Progenitor cell of endocrine pancreas (in vitro differentiated cells): ENCODE measurements at regions not wholly inside any gene's neighbourhood (a gene's known extent, or its start where the extent isn't known, plus 50 kb on each side); places are given as distances from the start of the nearest gene placed in this dataset.

ENCODE experiments used
- DNase-seq: peaks from one replicate; pipeline ENCODE4 v3.0.0; 2021; ENCODE audit warnings: low spot score; ENCODE audit not compliant: unreplicated experiment
- H3K27ac Mint-ChIP-seq: 2 replicates; pipeline ENCODE4 v1.8.0; 2021; ENCODE audit warnings: mild to moderate bottlenecking, moderate library complexity, mixed read lengths
- H3K27me3 Mint-ChIP-seq: 2 replicates; pipeline ENCODE4 v1.8.0; 2021; ENCODE audit warnings: mixed read lengths
- H3K36me3 Mint-ChIP-seq: 2 replicates; pipeline ENCODE4 v1.8.0; 2022; ENCODE audit warnings: mixed read lengths; ENCODE audit not compliant: insufficient read depth
- H3K4me1 Mint-ChIP-seq: 2 replicates; pipeline ENCODE4 v1.8.0; 2021; ENCODE audit warnings: low read depth, mixed read lengths
- H3K4me3 Mint-ChIP-seq: 2 replicates; pipeline ENCODE4 v1.8.0; 2021; ENCODE audit warnings: low read depth, mild to moderate bottlenecking, moderate library complexity, mixed read lengths
- H3K9me3 Mint-ChIP-seq: 2 replicates; pipeline ENCODE4 v1.8.0; 2021; ENCODE audit warnings: low read depth, mixed read lengths
- CTCF ChIP-seq: fragments of 200-600 bp; sonication (generic); IDR thresholded peaks from one replicate; pipeline ENCODE4 v1.5.0; 2021; ENCODE audit warnings: antibody characterized with exemption, mild to moderate bottlenecking; ENCODE audit not compliant: unreplicated experiment

- no peaks in the 10 kb centered on the region for H3K27me3 Mint-ChIP-seq
- H3K4me3 Mint-ChIP-seq: no peak overlapping the region
These were observed 63.5 kb upstream of the ASCC3 start for GRCh38 chr6:100944644-100945043.

GRCh38 chr6:100946021-100946540, 65.0 kb upstream of the ASCC3 start:
- TF ChIP-seq CTCF: no peak
- peaks cover 2% of the 10 kb centered on the region for H3K36me3 Mint-ChIP-seq
- H3K27me3 Mint-ChIP-seq: no peaks in the 10 kb centered on the region
- H3K4me1 Mint-ChIP-seq: peaks cover 1% of the 10 kb centered on the region
- H3K9me3 Mint-ChIP-seq: peaks cover 25% of the 10 kb centered on the region
- H3K4me3 Mint-ChIP-seq: no peak overlapping the region
- no peak overlapping the region for H3K27ac Mint-ChIP-seq
- DNase-seq: no peak

More at GRCh38 chr6:100944644-100945043, 63.5 kb upstream of the ASCC3 start:
- no peak for DNase-seq
- peaks cover 29% of the 10 kb centered on the region for H3K9me3 Mint-ChIP-seq
- H3K4me1 Mint-ChIP-seq: no peaks in the 10 kb centered on the region
- peaks cover 4% of the 10 kb centered on the region for H3K36me3 Mint-ChIP-seq
- TF ChIP-seq CTCF: no peak
- H3K27ac Mint-ChIP-seq: no peak overlapping the region

GRCh38 chr6:100946711-100947110, 65.6 kb upstream of the ASCC3 start:
- no peak for DNase-seq
- H3K36me3 Mint-ChIP-seq: peaks cover 2% of the 10 kb centered on the region
- peaks cover 19% of the 10 kb centered on the region for H3K9me3 Mint-ChIP-seq
- peaks cover 8% of the 10 kb centered on the region for H3K4me1 Mint-ChIP-seq
- H3K4me3 Mint-ChIP-seq: no peak overlapping the region
- no peak overlapping the region for H3K27ac Mint-ChIP-seq
- H3K27me3 Mint-ChIP-seq: no peaks in the 10 kb centered on the region
- TF ChIP-seq CTCF: no peak

GRCh38 chr6:100948381-100949133, 67.4 kb upstream of the ASCC3 start:
- Mint-ChIP-seq H3K27ac (no peak overlapping the region), H3K27me3 (no peaks in the 10 kb centered on the region), H3K9me3 (peaks cover 16% of the 10 kb centered on the region), H3K36me3 (no peaks in the 10 kb centered on the region), H3K4me3 (no peak overlapping the region), H3K4me1 (peaks cover 12% of the 10 kb centered on the region)
- no peak for TF ChIP-seq CTCF
- no peak for DNase-seq

GRCh38 chr6:100952006-100952405, 70.9 kb upstream of the ASCC3 start:
- DNase-seq: no peak

More at GRCh38 chr6:100952006-100952405, 70.9 kb upstream of the ASCC3 start:
- peak overlapping the region; percentile 33 for H3K4me3 Mint-ChIP-seq
- peaks cover 12% of the 10 kb centered on the region for H3K4me1 Mint-ChIP-seq
- no peaks in the 10 kb centered on the region for H3K27me3 Mint-ChIP-seq
- peaks cover 3% of the 10 kb centered on the region for H3K9me3 Mint-ChIP-seq
- H3K36me3 Mint-ChIP-seq: no peaks in the 10 kb centered on the region
- no peak for TF ChIP-seq CTCF
- H3K27ac Mint-ChIP-seq: peak overlapping the region; percentile 0
